SK-N-SH (cell line): ENCODE measurements at regions not wholly inside any gene's neighbourhood (a gene's known extent, or its start where the extent isn't known, plus 50 kb on each side); places are given as distances from the start of the nearest gene placed in this dataset.

Source experiments
- CTCF ChIA-PET: fragments of 300-600, 350-600 bp; formaldehyde crosslinking; extraction: SDS; loops from one replicate; lab custom pipeline; 2021; lab: Yijun Ruan, JAX
- POLR2A ChIA-PET: fragments of 350-600 bp; sonication (Branson Sonifier 250); formaldehyde crosslinking; extraction: SDS; loops from one replicate; lab custom pipeline; 2020; ENCODE audit warnings: antibody characterized with exemption, inconsistent platforms; lab: Yijun Ruan, JAX
- DNase-seq: peaks from one replicate; pipeline ENCODE4 v3.0.0; 2012
- H2AFZ ChIP-seq: fragments of 200-600 bp; sonication (generic); 2 replicates; pipeline ENCODE4 v1.8.1; 2016; ENCODE audit warnings: antibody characterized with exemption, mild to moderate bottlenecking, low read depth
- H3F3A ChIP-seq: fragments of 200-600 bp; sonication (generic); replicated peaks from 2 replicates; pipeline ENCODE3; 2016; ENCODE audit warnings: antibody characterized with exemption, mild to moderate bottlenecking; ENCODE audit not compliant: insufficient read depth
- H3K27ac ChIP-seq, 2 experiments: fragments of 200-500 bp in 1 of 2; fragments of 200-600 bp in 1 of 2; sonication (Bioruptor generic) in 1 of 2; sonication (generic), shearing (Covaris generic) in 1 of 2; 2 replicates each; pipeline versions ENCODE4 v1.5.1 to v1.6.1; 2014 to 2016; ENCODE audit warnings: low read depth in 2 of 2, inconsistent platforms in 1 of 2, low read length in 1 of 2, mild to moderate bottlenecking in 1 of 2, mixed read lengths in 1 of 2
- H3K27me3 ChIP-seq: fragments of 200-600 bp; sonication (generic), shearing (Covaris generic); 2 replicates; pipeline ENCODE4 v1.6.1; 2016; ENCODE audit warnings: mixed run types; ENCODE audit not compliant: insufficient read depth
- H3K36me3 ChIP-seq, 2 experiments: fragments of 200-500 bp in 1 of 2; fragments of 200-600 bp in 1 of 2; sonication (Bioruptor generic) in 1 of 2; sonication (generic) in 1 of 2; replicated peaks in 1 of 2; 2 replicates each; pipeline versions ENCODE3 to v1.5.1; 2014 to 2016; ENCODE audit warnings: low read length in 1 of 2, mild to moderate bottlenecking in 1 of 2; ENCODE audit not compliant: insufficient read depth in 2 of 2, control insufficient read depth in 1 of 2
- H3K4me1 ChIP-seq, 2 experiments: fragments of 200-500 bp in 1 of 2; fragments of 200-600 bp in 1 of 2; sonication (Bioruptor generic) in 1 of 2; sonication (generic), shearing (Covaris generic) in 1 of 2; 2 replicates each; pipeline versions ENCODE4 v1.5.1 to v1.6.1; 2014 to 2016; ENCODE audit warnings: low read depth in 1 of 2, low read length in 1 of 2, mixed run types in 1 of 2; ENCODE audit not compliant: insufficient read depth in 2 of 2, control insufficient read depth in 1 of 2
- H3K4me2 ChIP-seq: fragments of 200-600 bp; sonication (generic), shearing (Covaris generic); 2 replicates; pipeline ENCODE4 v1.6.1; 2017; ENCODE audit warnings: mixed run types
- H3K4me3 ChIP-seq, 2 experiments: fragments of 200-500 bp in 1 of 2; fragments of 200-600 bp in 1 of 2; sonication (Bioruptor generic) in 1 of 2; sonication (generic), shearing (Covaris generic) in 1 of 2; 2 replicates each; pipeline versions ENCODE4 v1.5.1 to v1.8.1; 2014 to 2016; ENCODE audit warnings: low read depth in 2 of 2, inconsistent platforms in 1 of 2, low read length in 1 of 2, mild to moderate bottlenecking in 1 of 2, mixed read lengths in 1 of 2, moderate library complexity in 1 of 2
- H3K79me2 ChIP-seq: fragments of 200-600 bp; sonication (generic); 2 replicates; pipeline ENCODE4 v1.8.1; 2017; ENCODE audit warnings: mild to moderate bottlenecking; ENCODE audit not compliant: insufficient read depth
- H3K9ac ChIP-seq: fragments of 200-600 bp; sonication (generic); 2 replicates; pipeline ENCODE4 v1.6.1; 2017; ENCODE audit warnings: mixed run types
- H3K9me2 ChIP-seq: fragments of 200-600 bp; sonication (generic); 2 replicates; pipeline ENCODE4 v1.6.1; 2017; ENCODE audit warnings: mixed run types
- H3K9me3 ChIP-seq: fragments of 200-600 bp; sonication (generic); 2 replicates; pipeline ENCODE4 v1.6.1; 2017; ENCODE audit warnings: mixed run types, mild to moderate bottlenecking, moderate library complexity
- H4K20me1 ChIP-seq: fragments of 200-600 bp; sonication (generic); 2 replicates; pipeline ENCODE4 v1.6.1; 2017; ENCODE audit warnings: mild to moderate bottlenecking, mixed run types; ENCODE audit not compliant: insufficient read depth
- EP300 ChIP-seq, 2 experiments: IDR thresholded peaks; 2 replicates each; pipeline versions ENCODE4 v1.4.0 to v1.6.1; 2012; ENCODE audit warnings: borderline replicate concordance in 1 of 2, low read depth in 1 of 2, low read length in 1 of 2
- FOSL2 ChIP-seq: IDR thresholded peaks from 2 replicates; pipeline ENCODE4 v1.4.0; 2012; ENCODE audit warnings: low read depth, mild to moderate bottlenecking, moderate library complexity, borderline replicate concordance
- GATA2 ChIP-seq: sonication (generic); formaldehyde crosslinking; IDR thresholded peaks from 2 replicates; pipeline ENCODE4 v1.5.0; 2020; ENCODE audit warnings: mild to moderate bottlenecking, missing genetic modification reagents
- JUND ChIP-seq: IDR thresholded peaks from 2 replicates; pipeline ENCODE4 v1.4.0; 2012
- NRF1 ChIP-seq: IDR thresholded peaks from 2 replicates; pipeline ENCODE4 v1.6.1; 2012; ENCODE audit warnings: low read depth, mild to moderate bottlenecking, low read length
- RAD21 ChIP-seq: IDR thresholded peaks from 2 replicates; pipeline ENCODE4 v1.6.1; 2012; ENCODE audit warnings: mild to moderate bottlenecking, low read length
- RXRA ChIP-seq: IDR thresholded peaks from 2 replicates; pipeline ENCODE4 v1.4.0; 2012; ENCODE audit warnings: low read depth, mild to moderate bottlenecking, borderline replicate concordance
- TEAD4 ChIP-seq: IDR thresholded peaks from 2 replicates; pipeline ENCODE4 v1.4.0; 2012; ENCODE audit warnings: mild to moderate bottlenecking, borderline replicate concordance; ENCODE audit not compliant: insufficient read depth
- WGBS: methylation state at CpG from one replicate; pipeline ENCODE4 v1.1.6; 2017; ENCODE audit warnings: low lambda C conversion rate; 5-methylcytosine and 5-hydroxymethylcytosine counted together
- TF ChIP-seq, protein P1 (sequence below): IDR thresholded peaks from 2 replicates; pipeline ENCODE4 v1.4.0; 2012; ENCODE audit warnings: low read depth, borderline replicate concordance

GRCh38 chr3:13976469-13976868 lies 96.6 kb upstream of the WNT7A start (continued):
- TF ChIP-seq EP300 (IDR thresholded peaks at IDR 0.05; ENCODE audit: borderline replicate concordance in 1 of 2, low read depth in 1 of 2, low read length in 1 of 2): no peak

DNA sequence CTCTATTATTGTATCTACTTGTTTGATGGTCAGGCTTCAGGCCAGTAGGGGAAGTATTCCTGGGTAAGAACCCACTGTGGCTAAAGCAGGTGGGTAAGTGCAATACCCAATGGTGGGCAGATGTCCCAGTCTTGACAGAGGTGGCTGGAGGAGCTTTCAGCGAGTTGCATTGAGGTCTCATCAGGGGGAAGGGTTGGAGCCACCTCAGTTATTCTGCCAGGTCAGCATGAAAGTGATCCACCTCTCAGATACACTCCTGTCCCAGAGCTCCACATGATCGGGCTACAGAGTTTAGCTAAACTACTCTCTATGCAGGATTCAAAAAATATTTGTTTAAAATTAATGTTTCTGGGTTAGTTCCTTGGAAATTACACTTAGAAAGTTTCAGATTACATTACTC lies 95.8 kb upstream of the WNT7A start:
- WGBS: 5% methylated on average over 2 of the region's 2 CpGs
- H3F3A ChIP-seq: no peaks in the 10 kb centered on the region
- H3K27ac ChIP-seq: no peak overlapping the region
- no peaks in the 10 kb centered on the region for H4K20me1 ChIP-seq
- H3K79me2 ChIP-seq: no peaks in the 10 kb centered on the region
- CTCF ChIA-PET: interaction anchor here (0.6 kb wide), 1 partner anchor 143 kb away, joined by 3 read pairs; no protein-coding TSS in a partner anchor
- no peaks in the 10 kb centered on the region for H3K36me3 ChIP-seq
- no peak overlapping the region for H3K4me3 ChIP-seq
- H3K4me2 ChIP-seq: no peak overlapping the region
- POLR2A ChIA-PET: no interaction called here
- H2AFZ ChIP-seq: no peak overlapping the region
- TF ChIP-seq TEAD4 (no peak), RXRA (no peak), JUND (no peak), EP300 (IDR thresholded peaks at IDR 0.05; ENCODE audit: borderline replicate concordance in 1 of 2, low read depth in 1 of 2, low read length in 1 of 2) (no peak), RAD21 (no peak), NRF1 (no peak)
- TF ChIP-seq, all 33 proteins: peak for 0
- H3K9me3 ChIP-seq: no peaks in the 10 kb centered on the region
- no peak for DNase-seq
- no peaks in the 10 kb centered on the region; a peak in 2 of 4 replicates for H3K4me1 ChIP-seq
- H3K27me3 ChIP-seq: no peaks in the 10 kb centered on the region
- H3K9me2 ChIP-seq: no peaks in the 10 kb centered on the region
- H3K9ac ChIP-seq: no peak overlapping the region

GRCh38 chr3:13972679-13973379 lies 93.0 kb upstream of the WNT7A start:
- POLR2A ChIA-PET: no interaction called here
- WGBS: 7% methylated on average over 5 of the region's 5 CpGs

DNA sequence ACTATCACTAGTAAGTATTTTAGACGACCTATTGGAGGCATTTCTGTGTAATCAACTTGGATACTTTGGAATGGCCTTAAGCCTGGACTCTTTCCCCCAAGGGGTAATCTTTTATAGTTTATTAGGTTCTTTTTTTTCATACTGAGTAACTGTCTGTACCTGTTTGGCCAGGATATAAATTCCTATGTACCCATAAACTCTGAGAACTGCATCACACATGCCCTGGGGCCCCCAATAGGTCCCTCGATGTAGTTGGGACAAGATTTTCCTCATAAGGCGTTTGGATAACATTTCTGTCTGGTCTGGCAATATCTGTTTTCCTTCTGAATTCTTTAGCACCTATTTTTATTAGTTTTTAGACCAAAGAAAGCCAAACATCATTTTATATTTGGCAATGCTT lies 86.4 kb upstream of the WNT7A start:
- no peaks in the 10 kb centered on the region for H3K36me3 ChIP-seq
- H3F3A ChIP-seq: no peaks in the 10 kb centered on the region
- CTCF ChIA-PET: no interaction called here
- H3K79me2 ChIP-seq: no peaks in the 10 kb centered on the region
- POLR2A ChIA-PET: no interaction called here
- H3K9ac ChIP-seq: no peak overlapping the region
- no peak overlapping the region for H3K4me3 ChIP-seq
- WGBS: 0% methylated on average over 3 of the region's 3 CpGs
- H3K27ac ChIP-seq: no peak overlapping the region
- DNase-seq: no peak
- H3K4me1 ChIP-seq: no peaks in the 10 kb centered on the region
- no peak overlapping the region for H2AFZ ChIP-seq
- TF ChIP-seq EP300 (IDR thresholded peaks at IDR 0.05; ENCODE audit: borderline replicate concordance in 1 of 2, low read depth in 1 of 2, low read length in 1 of 2) (no peak), FOSL2 (no peak), TEAD4 (no peak)
- TF ChIP-seq, protein P1, sequence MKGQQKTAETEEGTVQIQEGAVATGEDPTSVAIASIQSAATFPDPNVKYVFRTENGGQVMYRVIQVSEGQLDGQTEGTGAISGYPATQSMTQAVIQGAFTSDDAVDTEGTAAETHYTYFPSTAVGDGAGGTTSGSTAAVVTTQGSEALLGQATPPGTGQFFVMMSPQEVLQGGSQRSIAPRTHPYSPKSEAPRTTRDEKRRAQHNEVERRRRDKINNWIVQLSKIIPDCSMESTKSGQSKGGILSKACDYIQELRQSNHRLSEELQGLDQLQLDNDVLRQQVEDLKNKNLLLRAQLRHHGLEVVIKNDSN: no peak
- no peaks in the 10 kb centered on the region for H3K9me2 ChIP-seq
- no peak overlapping the region for H3K4me2 ChIP-seq
- H3K9me3 ChIP-seq: no peaks in the 10 kb centered on the region
- H3K27me3 ChIP-seq: no peaks in the 10 kb centered on the region
- H4K20me1 ChIP-seq: no peaks in the 10 kb centered on the region

More at GRCh38 chr3:13972679-13973379, 93.0 kb upstream of the WNT7A start:
- Histone ChIP-seq H3K4me2 (no peak overlapping the region), H3K9me2 (no peaks in the 10 kb centered on the region), H2AFZ (no peak overlapping the region), H3K36me3 (no peaks in the 10 kb centered on the region), H4K20me1 (no peaks in the 10 kb centered on the region), H3K9ac (no peak overlapping the region), H3K79me2 (no peaks in the 10 kb centered on the region), H3K9me3 (no peaks in the 10 kb centered on the region), H3F3A (no peaks in the 10 kb centered on the region), H3K4me3 (no peak overlapping the region), H3K27ac (no peak overlapping the region), H3K27me3 (no peaks in the 10 kb centered on the region), H3K4me1 (no peaks in the 10 kb centered on the region; a peak in 1 of 4 replicates)
- TF ChIP-seq EP300 (IDR thresholded peaks at IDR 0.05; ENCODE audit: borderline replicate concordance in 1 of 2, low read depth in 1 of 2, low read length in 1 of 2) (no peak), GATA2 (CRISPR knock-in tag) (no peak), RAD21 (no peak)
- no peak for DNase-seq
- CTCF ChIA-PET: no interaction called here
